Liver (tissue), 3 donors: ENCODE measurements at regions not wholly inside any gene's neighbourhood (a gene's known extent, or its start where the extent isn't known, plus 50 kb on each side); places are given as distances from the start of the nearest gene placed in this dataset.

Experiments used
- ATF3 ChIP-seq: IDR thresholded peaks from 2 replicates; pipeline ENCODE4 v1.6.1; 2016; ENCODE audit warnings: antibody characterized with exemption
- JUND ChIP-seq, 2 donors: IDR thresholded peaks; 2 replicates each; pipeline ENCODE4 v1.6.1; 2016; ENCODE audit warnings: antibody characterized with exemption in 2 of 2
- YY1 ChIP-seq: IDR thresholded peaks from 2 replicates; pipeline ENCODE4 v1.6.1; 2016; ENCODE audit warnings: antibody characterized with exemption, mild to moderate bottlenecking
- TF ChIP-seq, protein P1 (sequence below): fragments of 150-350 bp; IDR thresholded peaks from 2 replicates; pipeline ENCODE4 v1.5.1; 2017; ENCODE audit warnings: improper control_type of control experiment, low read depth, low read length; ENCODE audit not compliant: missing input control
- donor health status: healthy.
- donor health status: healthy.

GRCh38 chr6:155519176-155519738 lies 63.6 kb upstream of the NOX3 start:
- TF ChIP-seq, protein P1, sequence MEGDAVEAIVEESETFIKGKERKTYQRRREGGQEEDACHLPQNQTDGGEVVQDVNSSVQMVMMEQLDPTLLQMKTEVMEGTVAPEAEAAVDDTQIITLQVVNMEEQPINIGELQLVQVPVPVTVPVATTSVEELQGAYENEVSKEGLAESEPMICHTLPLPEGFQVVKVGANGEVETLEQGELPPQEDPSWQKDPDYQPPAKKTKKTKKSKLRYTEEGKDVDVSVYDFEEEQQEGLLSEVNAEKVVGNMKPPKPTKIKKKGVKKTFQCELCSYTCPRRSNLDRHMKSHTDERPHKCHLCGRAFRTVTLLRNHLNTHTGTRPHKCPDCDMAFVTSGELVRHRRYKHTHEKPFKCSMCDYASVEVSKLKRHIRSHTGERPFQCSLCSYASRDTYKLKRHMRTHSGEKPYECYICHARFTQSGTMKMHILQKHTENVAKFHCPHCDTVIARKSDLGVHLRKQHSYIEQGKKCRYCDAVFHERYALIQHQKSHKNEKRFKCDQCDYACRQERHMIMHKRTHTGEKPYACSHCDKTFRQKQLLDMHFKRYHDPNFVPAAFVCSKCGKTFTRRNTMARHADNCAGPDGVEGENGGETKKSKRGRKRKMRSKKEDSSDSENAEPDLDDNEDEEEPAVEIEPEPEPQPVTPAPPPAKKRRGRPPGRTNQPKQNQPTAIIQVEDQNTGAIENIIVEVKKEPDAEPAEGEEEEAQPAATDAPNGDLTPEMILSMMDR: no peak
- TF ChIP-seq ATF3 (no peak), JUND (IDR thresholded peaks at IDR 0.05) (no peak), YY1 (no peak)
